Glutamatergic neuron (in vitro differentiated cells): ENCODE measurements at regions not wholly inside any gene's neighbourhood (a gene's known extent, or its start where the extent isn't known, plus 50 kb on each side); places are given as distances from the start of the nearest gene placed in this dataset.

Experiments used
- DNase-seq: peaks from one replicate; pipeline ENCODE4 v3.0.0; 2022
- H3K27ac Mint-ChIP-seq: one replicate; pipeline ENCODE4 v1.8.0; 2020; ENCODE audit warnings: mild to moderate bottlenecking, mixed read lengths, inconsistent platforms; ENCODE audit not compliant: unreplicated experiment
- H3K27me3 Mint-ChIP-seq: one replicate; pipeline ENCODE4 v1.8.0; 2020; ENCODE audit warnings: mild to moderate bottlenecking, moderate library complexity, mixed read lengths, inconsistent platforms; ENCODE audit not compliant: unreplicated experiment
- H3K36me3 Mint-ChIP-seq: one replicate; pipeline ENCODE4 v1.8.0; 2020; ENCODE audit warnings: mild to moderate bottlenecking, mixed read lengths, inconsistent platforms; ENCODE audit not compliant: unreplicated experiment
- H3K4me1 Mint-ChIP-seq: one replicate; pipeline ENCODE4 v1.8.0; 2020; ENCODE audit warnings: mild to moderate bottlenecking, low read depth, mixed read lengths, inconsistent platforms; ENCODE audit not compliant: unreplicated experiment
- H3K4me3 Mint-ChIP-seq: one replicate; pipeline ENCODE4 v1.8.0; 2020; ENCODE audit warnings: mild to moderate bottlenecking, mixed read lengths, inconsistent platforms; ENCODE audit not compliant: unreplicated experiment
- H3K9me3 Mint-ChIP-seq: one replicate; pipeline ENCODE4 v1.8.0; 2020; ENCODE audit warnings: mild to moderate bottlenecking, moderate library complexity, mixed read lengths, inconsistent platforms; ENCODE audit not compliant: unreplicated experiment
- CTCF ChIP-seq: fragments of 200-600 bp; sonication (generic); IDR thresholded peaks from one replicate; pipeline ENCODE4 v1.5.0; 2021; ENCODE audit not compliant: partially characterized antibody, unreplicated experiment

- no peak overlapping the region for H3K4me3 Mint-ChIP-seq
- H3K27ac Mint-ChIP-seq, result no peak overlapping the region
- no peaks in the 10 kb centered on the region for H3K36me3 Mint-ChIP-seq
- no peak for TF ChIP-seq CTCF
- no peaks in the 10 kb centered on the region for H3K4me1 Mint-ChIP-seq
- no peak for DNase-seq
- H3K9me3 Mint-ChIP-seq, result no peaks in the 10 kb centered on the region
- H3K27me3 Mint-ChIP-seq, result no peaks in the 10 kb centered on the region
Observed at GRCh38 chr4:34826660-34827059, 1417.7 kb downstream of the ARAP2 start.

- Mint-ChIP-seq H3K9me3 (no peaks in the 10 kb centered on the region), H3K4me3 (no peak overlapping the region), H3K4me1 (no peaks in the 10 kb centered on the region), H3K27me3 (no peaks in the 10 kb centered on the region), H3K36me3 (no peaks in the 10 kb centered on the region), H3K27ac (no peak overlapping the region)
- DNase-seq, result no peak
- TF ChIP-seq CTCF, result no peak
Observed at GRCh38 chr4:34845926-34846325, 1398.4 kb downstream of the ARAP2 start.

- Mint-ChIP-seq H3K27ac (peak overlapping the region; percentile 1), H3K27me3 (no peaks in the 10 kb centered on the region), H3K36me3 (no peaks in the 10 kb centered on the region), H3K4me1 (peaks cover 2% of the 10 kb centered on the region), H3K9me3 (no peaks in the 10 kb centered on the region), H3K4me3 (no peak overlapping the region)
- no peak for DNase-seq
- TF ChIP-seq CTCF, result no peak
Observed at GRCh38 chr4:34850421-34850820, 1393.9 kb downstream of the ARAP2 start.

- no peak for TF ChIP-seq CTCF
- no peak for DNase-seq
- no peaks in the 10 kb centered on the region for H3K9me3 Mint-ChIP-seq
- no peak overlapping the region for H3K4me3 Mint-ChIP-seq
- no peaks in the 10 kb centered on the region for H3K27me3 Mint-ChIP-seq
- H3K27ac Mint-ChIP-seq, result peak overlapping the region; percentile 1
- peaks cover 2% of the 10 kb centered on the region for H3K4me1 Mint-ChIP-seq
- H3K36me3 Mint-ChIP-seq, result no peaks in the 10 kb centered on the region
Observed at GRCh38 chr4:34850968-34851367, 1393.3 kb downstream of the ARAP2 start.

GRCh38 chr4:34851411-34851810 lies 1392.9 kb downstream of the ARAP2 start:
- Mint-ChIP-seq H3K4me3 (no peak overlapping the region), H3K27me3 (no peaks in the 10 kb centered on the region), H3K4me1 (peaks cover 2% of the 10 kb centered on the region), H3K27ac (no peak overlapping the region), H3K36me3 (no peaks in the 10 kb centered on the region), H3K9me3 (no peaks in the 10 kb centered on the region)
- TF ChIP-seq CTCF, result no peak
- DNase-seq, result no peak
